ENCODE measurements at regions not wholly inside any gene's neighbourhood (a gene's known extent, or its start where the extent isn't known, plus 50 kb on each side); places are given as distances from the start of the nearest gene placed in this dataset.

DNA sequence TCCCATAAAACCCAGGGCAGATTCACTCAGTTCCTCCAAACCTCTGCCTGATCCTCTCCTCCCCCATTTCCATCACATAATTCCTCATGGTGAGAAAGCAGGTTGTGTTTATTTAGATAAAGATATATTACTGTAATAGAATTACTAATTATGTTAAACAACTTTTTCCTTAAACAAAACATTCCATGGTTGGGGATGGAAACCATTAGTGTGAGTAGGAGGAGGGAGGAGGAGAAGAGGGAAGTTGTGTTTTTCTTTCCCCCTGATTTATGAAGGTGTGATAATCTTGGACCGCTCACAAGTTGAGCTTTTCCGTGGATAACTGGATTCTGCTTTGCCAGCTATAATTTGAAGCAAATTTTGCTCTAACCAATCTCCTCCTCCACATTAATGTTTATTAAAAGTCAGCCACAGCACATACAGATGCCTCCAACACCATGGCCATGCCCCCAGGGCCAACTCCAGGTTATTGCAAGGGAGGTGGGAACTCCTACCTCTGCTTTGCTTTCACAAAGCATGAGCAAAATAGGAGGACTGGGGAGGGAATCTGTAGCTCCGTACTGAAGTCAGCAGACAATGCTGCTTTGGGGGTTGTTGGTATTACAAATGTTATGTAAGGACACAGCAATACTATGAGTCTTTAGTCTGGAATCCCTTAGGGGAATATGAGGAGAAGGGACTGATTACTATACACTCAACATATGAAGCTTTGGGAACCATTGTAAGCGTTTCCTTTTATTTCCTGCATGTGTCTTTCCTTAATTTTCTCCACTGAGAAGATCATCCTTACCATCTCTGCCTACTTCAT, 542.0 kb downstream of the DHX35 start:
- TF ChIP-seq, protein P1, sequence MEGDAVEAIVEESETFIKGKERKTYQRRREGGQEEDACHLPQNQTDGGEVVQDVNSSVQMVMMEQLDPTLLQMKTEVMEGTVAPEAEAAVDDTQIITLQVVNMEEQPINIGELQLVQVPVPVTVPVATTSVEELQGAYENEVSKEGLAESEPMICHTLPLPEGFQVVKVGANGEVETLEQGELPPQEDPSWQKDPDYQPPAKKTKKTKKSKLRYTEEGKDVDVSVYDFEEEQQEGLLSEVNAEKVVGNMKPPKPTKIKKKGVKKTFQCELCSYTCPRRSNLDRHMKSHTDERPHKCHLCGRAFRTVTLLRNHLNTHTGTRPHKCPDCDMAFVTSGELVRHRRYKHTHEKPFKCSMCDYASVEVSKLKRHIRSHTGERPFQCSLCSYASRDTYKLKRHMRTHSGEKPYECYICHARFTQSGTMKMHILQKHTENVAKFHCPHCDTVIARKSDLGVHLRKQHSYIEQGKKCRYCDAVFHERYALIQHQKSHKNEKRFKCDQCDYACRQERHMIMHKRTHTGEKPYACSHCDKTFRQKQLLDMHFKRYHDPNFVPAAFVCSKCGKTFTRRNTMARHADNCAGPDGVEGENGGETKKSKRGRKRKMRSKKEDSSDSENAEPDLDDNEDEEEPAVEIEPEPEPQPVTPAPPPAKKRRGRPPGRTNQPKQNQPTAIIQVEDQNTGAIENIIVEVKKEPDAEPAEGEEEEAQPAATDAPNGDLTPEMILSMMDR (IDR thresholded peaks at IDR 0.05; ENCODE audit: borderline replicate concordance, control extremely low read depth, extremely low read depth, insufficient read depth, missing control alignments): no peak
- DNase-seq (ENCODE audit: low spot score): no peak
- in situ Hi-C loops (cut with MboI; ENCODE audit: low sequenced_read_pairs, unreplicated experiment): no loop called here

DNA sequence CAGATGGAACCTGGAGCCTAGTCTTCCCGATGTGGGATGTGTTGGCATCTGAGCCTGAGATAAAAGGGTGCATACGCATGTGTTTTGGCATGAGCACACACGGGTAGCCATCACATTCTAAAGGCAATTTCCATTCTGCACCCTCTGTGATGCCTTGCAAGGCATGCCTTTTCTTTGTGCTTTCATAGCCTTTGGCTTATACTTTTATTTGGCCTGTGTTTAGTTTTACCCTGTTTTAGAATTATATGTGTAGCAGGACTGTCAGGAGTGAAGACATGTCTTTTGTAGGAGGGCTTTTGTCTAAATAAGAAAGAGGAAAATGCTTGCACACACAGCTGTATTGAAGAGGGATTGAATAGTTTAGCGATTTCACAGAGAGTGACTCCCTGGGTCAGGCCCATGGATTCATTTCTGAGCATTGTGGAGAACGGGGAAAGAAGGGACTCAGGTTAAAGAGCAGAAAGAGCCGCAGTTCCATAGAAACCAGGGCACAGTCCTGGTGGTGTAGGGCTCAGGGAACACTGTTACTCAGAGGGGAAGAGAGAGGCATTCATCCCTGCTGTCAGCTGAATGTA, 530.2 kb downstream of the DHX35 start:
- TF ChIP-seq, protein P1 (IDR thresholded peaks at IDR 0.05; ENCODE audit: borderline replicate concordance, control extremely low read depth, extremely low read depth, insufficient read depth, missing control alignments): no peak
- in situ Hi-C loops (cut with MboI; ENCODE audit: low sequenced_read_pairs, unreplicated experiment): no loop called here
- no peak for DNase-seq (ENCODE audit: low spot score)

DNA sequence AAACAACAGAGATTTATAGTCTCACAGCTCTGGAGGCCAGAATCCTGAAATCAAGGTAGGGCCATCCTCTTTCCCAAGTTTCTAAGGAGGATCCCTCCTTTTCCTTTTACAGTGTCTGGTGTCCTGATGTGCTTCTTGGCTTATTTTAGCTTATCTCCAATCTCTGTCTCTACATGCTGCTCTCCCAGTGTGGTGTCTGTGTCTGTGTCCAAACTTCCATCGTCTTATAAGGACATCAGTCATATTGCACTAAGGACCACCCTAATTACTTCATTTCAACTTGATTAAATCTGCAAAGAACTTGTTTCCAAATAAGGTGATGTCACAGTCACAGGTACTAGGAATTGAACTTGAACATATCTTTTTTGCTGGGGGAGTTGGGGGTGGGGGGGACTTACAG, 529.6 kb downstream of the DHX35 start:
- in situ Hi-C loops (cut with MboI; ENCODE audit: low sequenced_read_pairs, unreplicated experiment): no loop called here
- TF ChIP-seq, protein P1 (IDR thresholded peaks at IDR 0.05; ENCODE audit: borderline replicate concordance, control extremely low read depth, extremely low read depth, insufficient read depth, missing control alignments): no peak
- DNase-seq (ENCODE audit: low spot score): no peak

DNA sequence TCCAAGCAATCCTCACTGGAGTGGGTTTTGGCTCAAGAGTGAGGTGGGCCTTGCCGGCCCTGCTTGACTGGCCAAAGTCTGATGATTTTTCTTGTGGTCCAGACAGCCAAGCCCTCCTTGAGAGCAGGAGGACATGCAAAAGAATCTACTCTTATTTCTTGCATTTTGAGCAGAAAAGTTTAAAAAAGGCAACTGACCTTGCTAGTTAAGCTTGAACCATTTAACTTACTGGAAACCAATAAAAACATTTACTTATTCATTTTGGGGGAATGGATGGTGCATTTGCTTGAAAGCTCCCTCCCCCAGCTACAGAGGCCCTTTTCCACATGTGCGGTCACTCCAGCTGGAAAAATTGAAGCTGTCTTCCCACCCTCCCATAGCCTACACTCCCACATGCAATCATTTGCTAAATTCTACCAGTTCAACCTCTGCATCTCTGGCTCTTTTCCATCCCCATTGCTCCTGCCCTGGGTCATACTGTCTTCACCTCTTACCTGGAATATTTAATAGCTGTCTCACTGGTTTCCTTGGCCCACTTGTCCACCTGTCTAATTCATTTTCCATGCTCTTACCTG, 527.9 kb downstream of the DHX35 start:
- DNase-seq (ENCODE audit: low spot score): no peak
- TF ChIP-seq, protein P1 (IDR thresholded peaks at IDR 0.05; ENCODE audit: borderline replicate concordance, control extremely low read depth, extremely low read depth, insufficient read depth, missing control alignments): no peak
- in situ Hi-C loops (cut with MboI; ENCODE audit: low sequenced_read_pairs, unreplicated experiment): no loop called here

DNA sequence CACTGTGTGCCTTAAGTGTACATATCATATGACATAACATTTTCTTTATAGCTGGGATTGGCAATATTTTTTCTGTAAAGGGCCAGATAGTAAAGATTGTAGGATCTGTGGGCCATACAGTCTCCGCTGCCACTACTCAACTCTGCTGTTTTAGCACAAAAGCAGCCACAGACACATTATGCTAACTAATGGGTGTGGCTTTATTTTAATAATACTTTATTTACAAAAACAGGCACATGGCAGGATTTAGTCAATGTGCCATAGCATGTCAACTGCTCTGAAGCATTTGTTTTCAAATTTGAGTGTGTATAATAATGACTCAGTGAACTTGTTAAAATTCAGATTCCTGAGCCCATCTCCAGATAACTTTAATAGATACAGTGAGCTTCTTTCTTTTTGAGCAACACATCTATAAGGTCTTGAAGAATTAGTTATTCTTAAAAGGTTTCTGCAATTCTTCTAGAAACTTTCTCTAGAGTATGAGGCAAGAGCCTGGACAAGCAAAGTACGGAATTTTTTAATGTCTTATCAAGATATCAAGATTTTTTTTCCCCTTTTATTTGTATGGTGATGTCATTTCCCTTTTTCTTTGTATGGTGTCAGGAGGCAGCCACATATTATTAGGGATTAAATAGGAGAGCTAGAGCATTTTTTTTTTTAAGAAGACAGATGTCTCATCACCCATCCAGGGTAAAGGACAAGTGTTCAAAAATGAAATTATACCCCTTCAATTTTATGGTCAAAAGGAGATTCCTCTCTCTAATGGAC, 518.3 kb downstream of the DHX35 start:
- in situ Hi-C loops (cut with MboI; ENCODE audit: low sequenced_read_pairs, unreplicated experiment): no loop called here
- no peak for DNase-seq (ENCODE audit: low spot score)
- TF ChIP-seq, protein P1 (IDR thresholded peaks at IDR 0.05; ENCODE audit: borderline replicate concordance, control extremely low read depth, extremely low read depth, insufficient read depth, missing control alignments): no peak

DNA sequence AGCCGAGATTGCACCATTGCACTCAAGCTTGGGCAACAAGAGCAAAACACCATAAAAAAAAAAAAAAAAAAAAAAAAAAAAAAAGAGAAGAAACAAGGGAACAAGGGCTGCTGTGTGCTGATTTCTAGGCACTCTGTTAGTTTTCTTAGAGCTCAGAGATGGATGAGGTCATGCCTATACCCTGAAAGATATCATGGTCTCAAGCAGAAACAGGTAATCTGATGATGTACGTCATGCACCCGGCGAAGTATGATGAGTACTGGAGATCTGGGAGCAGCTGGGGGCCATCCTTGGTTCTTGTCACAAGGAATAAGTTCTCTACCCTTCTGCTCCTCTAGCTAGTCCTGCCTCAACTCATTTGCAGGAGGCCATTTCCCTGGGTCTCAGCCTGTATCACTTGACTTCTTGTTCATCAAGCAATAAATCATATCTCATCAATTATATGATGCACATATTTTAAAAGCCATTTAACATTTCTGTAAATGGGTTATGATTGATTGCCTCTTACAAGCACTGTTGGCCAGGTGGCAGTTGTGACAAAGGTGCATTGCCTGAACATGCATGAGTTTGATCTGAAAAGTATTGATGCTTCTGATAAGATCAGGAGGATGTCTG, 517.2 kb downstream of the DHX35 start:
- in situ Hi-C loops (cut with MboI; ENCODE audit: low sequenced_read_pairs, unreplicated experiment): no loop called here
- no peak for DNase-seq (ENCODE audit: low spot score)
- TF ChIP-seq, protein P1 (IDR thresholded peaks at IDR 0.05; ENCODE audit: borderline replicate concordance, control extremely low read depth, extremely low read depth, insufficient read depth, missing control alignments): no peak
